Stimulated activated CD8-positive, alpha-beta memory T cell treated with anti-CD3 and anti-CD28 coated beads, Interleukin-2, amount 100 ng/mL, for 48 hours (primary cell): ENCODE measurements at regions not wholly inside any gene's neighbourhood (a gene's known extent, or its start where the extent isn't known, plus 50 kb on each side); places are given as distances from the start of the nearest gene placed in this dataset.
"Not testable (repeated sequence)": the region's sequence is repeated elsewhere in the genome, so short reads cannot be mapped to it uniquely, and the experiment has no call there.

Experiments
- DNase-seq, 2 donors: peaks; one replicate each; pipeline ENCODE4 v3.0.0-alpha.2; 2020; ENCODE audit warnings: low read depth in 2 of 2

- DNase-seq = no peak
These were observed 406.6 kb upstream of the AMELY start for GRCh38 chrY:7318122-7318521.

GRCh38 chrY:7317571-7317970 lies 406.0 kb upstream of the AMELY start:
- no peak for DNase-seq

GRCh38 chrY:7310482-7311269 lies 399.1 kb upstream of the AMELY start:
- no peak for DNase-seq

GRCh38 chrY:7308816-7309215 lies 397.3 kb upstream of the AMELY start:
- no peak for DNase-seq

GRCh38 chrY:7302306-7302705 lies 390.8 kb upstream of the AMELY start:
- no peak for DNase-seq

- DNase-seq = no peak
These were observed 388.4 kb upstream of the AMELY start for GRCh38 chrY:7299960-7300359.

- no peak for DNase-seq
These were observed 380.6 kb upstream of the AMELY start for GRCh38 chrY:7292113-7292512.

GRCh38 chrY:7289889-7290833 lies 378.6 kb upstream of the AMELY start:
- no peak for DNase-seq

- DNase-seq = no peak
These were observed 377.1 kb upstream of the AMELY start for GRCh38 chrY:7288611-7289010.

- DNase-seq = not testable (repeated sequence)
These were observed 376.4 kb upstream of the AMELY start for GRCh38 chrY:7287963-7288362.

GRCh38 chrY:7285388-7285787 lies 373.8 kb upstream of the AMELY start:
- DNase-seq = no peak

GRCh38 chrY:7283001-7283400 lies 371.4 kb upstream of the AMELY start:
- no peak for DNase-seq

- DNase-seq = not testable (repeated sequence)
These were observed 368.7 kb upstream of the AMELY start for GRCh38 chrY:7280151-7280740.

- no peak for DNase-seq
These were observed 364.2 kb upstream of the AMELY start for GRCh38 chrY:7275751-7276150.

GRCh38 chrY:7275014-7275413 lies 363.5 kb upstream of the AMELY start:
- DNase-seq = no peak

GRCh38 chrY:7274369-7274913 lies 362.9 kb upstream of the AMELY start:
- no peak for DNase-seq

GRCh38 chrY:7273587-7274203 lies 362.1 kb upstream of the AMELY start:
- peak in 1 of 2 donors; percentile 74 for DNase-seq

GRCh38 chrY:7272556-7273195 lies 361.1 kb upstream of the AMELY start:
- DNase-seq = peak in 1 of 2 donors; percentile 59

GRCh38 chrY:7263773-7264172 lies 352.2 kb upstream of the AMELY start:
- DNase-seq = no peak

- DNase-seq = no peak
These were observed 351.0 kb upstream of the AMELY start for GRCh38 chrY:7262531-7262930.

GRCh38 chrY:7261254-7261653 lies 349.7 kb upstream of the AMELY start:
- no peak for DNase-seq
